NCI-H1930 (cell line): ENCODE measurements at regions not wholly inside any gene's neighbourhood (a gene's known extent, or its start where the extent isn't known, plus 50 kb on each side); places are given as distances from the start of the nearest gene placed in this dataset.
"Not testable (repeated sequence)": the region's sequence is repeated elsewhere in the genome, so short reads cannot be mapped to it uniquely, and the experiment has no call there.

Source experiments
- DNase-seq, 2 experiments: peaks; one replicate each; lab custom pipeline; 2025; lab: John Stamatoyannopoulos, UW

- no peak for DNase-seq
Observed at GRCh38 chr5:174521449-174521848, 202.9 kb upstream of the MSX2 start.

DNA sequence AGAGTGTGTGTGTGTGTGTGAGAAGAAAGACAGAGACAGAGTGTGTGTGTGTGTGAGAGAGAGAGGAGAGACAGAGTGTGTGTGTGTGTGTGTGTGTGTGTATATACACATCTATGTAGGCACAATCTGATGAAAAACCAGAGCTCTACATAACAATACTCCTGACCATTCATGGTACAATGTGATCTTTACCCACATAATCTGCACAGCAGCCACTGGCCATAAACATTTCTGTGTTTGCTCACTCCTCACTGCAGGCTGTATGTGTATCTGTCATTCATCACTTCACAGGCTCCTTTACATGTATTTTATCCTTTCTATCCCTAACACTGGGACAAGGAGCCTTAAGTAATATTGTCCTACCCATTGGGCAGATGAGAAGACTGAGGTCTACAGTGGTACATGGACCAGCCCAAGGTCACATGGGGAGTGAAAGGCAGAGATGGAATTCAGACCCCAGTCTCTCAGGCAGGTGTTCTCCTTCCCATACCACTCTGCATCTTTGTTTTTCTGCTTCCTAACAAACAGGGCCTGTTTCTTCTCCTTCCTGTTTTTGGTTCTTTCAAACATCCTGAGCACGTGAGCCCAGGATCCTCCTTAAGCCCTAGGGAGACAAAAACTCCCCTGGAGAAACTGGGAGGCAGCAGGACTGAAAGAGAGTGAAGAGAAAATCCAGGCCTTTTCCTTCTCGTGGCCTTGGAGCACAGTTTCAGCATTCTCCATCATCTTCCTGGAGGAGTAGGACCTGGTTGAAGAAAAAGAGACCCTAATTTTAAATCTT is 201.7 kb upstream of the MSX2 start:
- DNase-seq, result no peak

DNA sequence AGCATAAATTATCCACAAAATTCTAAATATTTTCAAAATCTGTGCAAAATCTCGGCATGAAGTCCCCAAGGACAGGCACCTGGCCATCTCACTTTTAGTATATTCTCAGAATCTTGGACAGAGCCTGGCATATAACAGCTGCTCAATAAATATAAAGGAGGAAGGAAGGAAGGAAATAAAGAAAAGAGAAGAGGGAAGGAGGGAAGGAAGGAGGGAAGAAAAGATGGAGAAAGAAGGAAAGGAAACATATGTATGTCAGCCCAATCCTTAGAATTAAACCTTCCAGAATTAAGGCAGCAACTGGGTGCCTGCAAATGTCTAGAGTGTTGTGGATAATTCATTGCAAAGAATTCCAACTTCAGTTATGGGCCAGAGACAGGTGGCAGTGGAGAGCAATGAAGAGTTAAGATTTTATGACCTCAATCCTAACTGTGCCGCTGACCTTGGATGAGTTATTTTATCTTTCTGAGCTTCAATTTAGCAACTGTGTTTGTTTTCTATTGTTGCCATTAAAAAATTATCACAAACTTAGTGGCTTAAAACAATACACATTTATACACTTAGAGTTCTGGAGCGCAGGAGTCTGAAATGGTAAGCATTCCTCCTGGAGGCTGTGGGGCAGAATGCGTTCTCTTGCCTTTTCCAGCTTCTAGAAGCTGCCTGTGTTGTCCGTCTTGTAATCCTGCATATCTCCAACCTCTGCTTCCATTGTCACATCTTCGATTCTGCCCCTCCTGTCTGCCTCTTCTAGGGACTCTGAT is 200.9 kb upstream of the MSX2 start:
- DNase-seq, result no peak

GRCh38 chr5:174524351-174524750 is 200.0 kb upstream of the MSX2 start:
- no peak for DNase-seq

DNA sequence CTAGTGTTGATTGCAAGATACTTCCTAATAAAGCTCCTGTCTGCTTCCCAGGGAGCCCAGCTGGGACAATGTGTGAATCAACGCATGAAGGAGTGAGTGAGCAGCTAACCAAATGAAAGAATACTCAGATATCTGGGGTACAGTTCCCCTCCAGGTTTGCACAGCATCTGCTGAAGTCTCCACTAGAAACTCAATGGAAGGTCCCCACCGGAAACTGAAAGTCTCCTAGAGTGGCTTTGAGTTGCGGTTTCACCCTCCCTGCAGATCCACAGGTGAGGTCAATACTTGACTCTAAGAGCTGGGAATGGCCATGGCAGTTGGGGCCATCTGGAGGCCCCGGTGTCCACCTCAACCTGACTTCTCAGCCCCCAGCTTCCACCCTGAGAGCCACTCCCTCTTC is 198.2 kb upstream of the MSX2 start:
- no peak for DNase-seq

DNA sequence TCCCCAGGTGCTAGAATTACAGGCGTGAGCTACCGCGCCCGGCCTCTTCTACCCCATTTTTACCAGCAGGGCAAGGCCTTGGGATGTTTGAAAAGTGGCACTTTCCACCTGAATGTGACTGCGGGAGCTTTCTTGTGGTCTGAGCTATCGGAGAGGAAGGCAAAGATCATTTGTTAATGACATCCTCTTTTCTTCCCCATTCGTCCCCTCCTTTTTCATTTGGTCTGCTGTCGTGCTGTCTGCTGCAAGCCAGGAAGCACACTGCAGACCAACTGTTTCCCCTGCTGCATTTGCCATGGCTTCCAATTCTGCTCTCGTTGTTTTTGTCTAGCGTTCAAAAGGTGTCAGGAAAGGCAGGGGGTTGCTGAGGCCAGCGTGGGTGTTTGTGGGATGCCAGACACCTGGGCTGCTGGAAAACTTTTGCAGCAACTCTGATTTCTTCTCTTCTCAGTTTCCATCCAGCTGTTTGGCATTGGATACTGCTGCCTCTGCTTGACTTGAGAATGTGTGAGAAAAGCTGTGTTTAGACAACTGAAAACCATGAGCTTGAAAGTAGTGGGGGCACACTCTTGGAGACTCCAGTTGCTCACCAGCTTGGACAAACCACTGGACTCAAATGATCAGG is 196.4 kb upstream of the MSX2 start:
- DNase-seq, result no peak

GRCh38 chr5:174528821-174529544 is 195.4 kb upstream of the MSX2 start:
- DNase-seq, result no peak

- DNase-seq, result no peak
Observed at GRCh38 chr5:174529925-174530681, 194.3 kb upstream of the MSX2 start.

DNA sequence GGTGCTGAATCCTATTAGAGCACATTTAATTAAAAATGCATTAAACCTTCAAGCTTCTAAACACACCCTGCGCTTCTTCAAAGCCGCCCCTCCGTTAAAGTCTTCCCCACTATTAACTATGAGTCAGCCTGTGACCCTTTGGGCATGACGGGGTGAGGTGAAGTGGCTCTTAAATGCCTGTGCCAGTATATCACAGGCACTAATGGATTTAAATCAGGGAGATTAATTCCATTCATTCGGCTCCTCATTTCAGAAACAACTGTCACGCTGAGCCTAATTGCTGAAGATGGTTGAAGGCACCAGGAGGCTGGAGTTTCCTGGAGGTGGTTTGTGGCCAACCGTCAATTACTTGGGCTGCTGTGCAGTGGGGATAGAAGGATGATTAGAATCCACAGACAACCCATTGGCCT is 192.6 kb upstream of the MSX2 start:
- DNase-seq, result no peak

DNA sequence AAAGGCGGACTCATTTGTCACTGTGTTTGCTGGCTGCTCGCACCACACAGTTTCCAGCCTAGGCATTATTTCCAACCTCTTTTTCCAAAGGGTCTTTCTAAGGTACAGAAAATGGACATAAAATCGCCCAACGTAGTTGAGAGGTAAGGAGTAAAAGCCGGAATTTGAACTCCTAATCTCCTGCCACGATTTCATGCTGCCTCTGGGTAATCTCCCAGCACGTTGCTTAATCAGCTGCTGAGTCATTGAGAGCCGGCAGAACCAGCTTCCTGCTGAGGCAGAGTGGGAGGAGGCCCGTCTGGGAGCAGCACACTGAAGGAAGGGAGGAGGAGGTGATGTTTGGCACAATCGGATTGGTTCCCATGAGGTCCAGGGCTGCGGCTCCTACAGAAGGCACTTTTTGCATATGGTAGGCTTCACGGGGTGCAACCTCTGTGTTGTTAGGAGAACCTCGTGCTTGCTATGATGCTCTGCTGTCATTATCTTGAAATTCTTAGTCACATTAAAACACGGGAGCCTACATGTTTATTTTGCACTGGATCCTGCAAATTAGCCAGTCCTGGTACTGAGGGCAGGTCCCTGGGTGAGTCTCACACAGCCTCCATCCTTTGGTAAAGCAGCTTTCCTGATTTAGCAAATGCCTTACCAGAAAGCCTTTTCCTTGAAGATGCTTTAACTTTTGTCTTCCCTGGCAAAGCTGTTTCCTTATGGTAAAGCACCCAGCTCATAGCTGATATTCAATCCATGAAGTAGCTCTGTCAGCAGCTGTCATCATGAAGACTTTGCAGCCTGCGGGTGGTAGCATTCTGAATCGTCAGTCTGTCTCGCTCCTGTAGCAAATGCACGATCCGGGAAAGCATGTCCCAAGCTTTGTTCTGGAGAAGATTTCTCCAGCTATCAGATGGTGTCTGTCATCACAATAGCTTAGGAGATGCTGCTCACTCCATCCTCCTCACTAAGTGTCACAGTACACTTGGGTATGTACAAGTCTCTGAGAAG is 191.6 kb upstream of the MSX2 start:
- DNase-seq, result no peak

- DNase-seq, result no peak
Observed at GRCh38 chr5:174533751-174534241, 190.6 kb upstream of the MSX2 start.

DNA sequence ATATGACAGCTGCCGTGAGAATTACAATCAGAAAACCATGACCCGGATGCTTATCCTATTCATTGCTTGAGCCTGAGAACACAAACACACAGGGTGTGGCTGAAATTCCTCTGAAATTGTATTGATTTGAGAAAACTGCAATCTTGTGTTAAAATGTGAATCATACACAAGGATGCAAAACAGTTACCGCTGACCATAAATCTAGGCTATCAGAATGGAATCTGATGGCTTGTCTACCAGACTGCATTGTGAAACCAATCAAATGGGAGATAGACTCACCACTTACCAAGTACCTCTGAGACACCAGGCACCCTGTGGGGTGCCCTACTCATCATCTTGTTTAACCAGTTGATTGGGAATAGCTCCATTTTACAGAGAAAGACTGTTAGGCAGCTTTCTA is 188.7 kb upstream of the MSX2 start:
- DNase-seq, result no peak

- DNase-seq, result not testable (repeated sequence)
Observed at GRCh38 chr5:174539823-174540222, 184.6 kb upstream of the MSX2 start.

GRCh38 chr5:174542037-174542436 is 182.3 kb upstream of the MSX2 start:
- no peak for DNase-seq

- DNase-seq, result no peak
Observed at GRCh38 chr5:174542471-174542870, 181.9 kb upstream of the MSX2 start.

DNA sequence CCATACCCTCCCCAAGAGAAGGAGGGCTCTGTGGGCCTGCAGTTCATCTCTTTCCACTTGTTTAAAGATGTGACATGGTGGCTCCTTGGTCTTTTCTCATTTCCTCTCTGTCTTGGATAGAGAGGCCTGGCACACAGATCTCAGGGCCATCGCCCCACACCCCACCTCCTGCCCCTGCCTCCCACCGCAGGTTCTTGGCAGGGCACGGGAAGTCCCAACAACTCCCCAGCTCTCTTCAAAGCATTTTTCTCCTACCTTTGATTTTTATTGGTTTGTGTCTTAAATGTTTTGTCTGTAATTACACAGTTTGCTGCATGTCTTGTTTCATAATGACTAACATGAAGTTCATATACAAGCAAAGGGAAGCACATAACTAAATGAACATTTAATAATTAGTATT is 178.5 kb upstream of the MSX2 start:
- no peak for DNase-seq

DNA sequence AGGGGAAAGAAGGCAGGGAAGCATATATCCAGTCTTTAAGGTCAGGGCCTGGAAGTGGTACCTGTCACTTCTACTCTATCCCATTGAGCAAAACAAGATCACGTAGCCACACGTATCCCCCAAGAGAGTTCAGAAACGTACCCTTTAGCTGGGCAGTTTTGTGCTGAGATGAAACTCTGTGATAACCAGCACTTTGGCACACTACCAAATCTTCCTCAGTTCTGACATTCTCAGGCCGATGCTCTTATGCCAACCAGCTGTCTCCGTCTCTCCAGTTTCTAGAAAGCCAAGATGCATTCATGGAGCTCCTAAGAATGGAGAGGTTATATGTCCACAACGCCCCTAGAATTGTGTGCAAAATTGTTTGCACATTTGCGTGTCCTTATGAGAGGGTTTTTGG is 176.6 kb upstream of the MSX2 start:
- DNase-seq, result no peak

- DNase-seq, result no peak
Observed at GRCh38 chr5:174549254-174549653, 175.1 kb upstream of the MSX2 start.

- no peak for DNase-seq
Observed at GRCh38 chr5:174550026-174550425, 174.4 kb upstream of the MSX2 start.

GRCh38 chr5:174552428-174552827 is 172.0 kb upstream of the MSX2 start:
- DNase-seq, result no peak
